ENCODE measurements at regions not wholly inside any gene's neighbourhood (a gene's known extent, or its start where the extent isn't known, plus 50 kb on each side); places are given as distances from the start of the nearest gene placed in this dataset.

GRCh38 chr1:182291584-182292192, 99.9 kb downstream of the GLUL start:
- TF ChIP-seq POLR2A (IDR thresholded peaks at IDR 0.05; ENCODE audit: low read depth, low read length) (no peak), TAF1 (IDR thresholded peaks at IDR 0.05; ENCODE audit: low read depth, low read length) (no peak), POLR2AphosphoS5 (IDR thresholded peaks at IDR 0.05; ENCODE audit: low read depth, low read length) (no peak)
